HEK293 (cell line): ENCODE measurements at regions not wholly inside any gene's neighbourhood (a gene's known extent, or its start where the extent isn't known, plus 50 kb on each side); places are given as distances from the start of the nearest gene placed in this dataset.
A peak's percentile ranks its signal among the peaks of the same experiment; 100 is the strongest.

ENCODE experiments used
- CTCF ChIA-PET: fragments of 350-600 bp; formaldehyde crosslinking; extraction: SDS; loops from one replicate; lab custom pipeline; 2021; ENCODE audit warnings: antibody characterized with exemption; lab: Yijun Ruan, JAX
- POLR2A ChIA-PET: fragments of 300-600 bp; formaldehyde crosslinking; extraction: SDS; loops from one replicate; lab custom pipeline; 2020; ENCODE audit warnings: antibody characterized with exemption, inconsistent platforms; lab: Yijun Ruan, JAX
- H3K27ac ChIP-seq: fragments of 200-500 bp; sonication (Bioruptor generic); 2 replicates; pipeline ENCODE4 v1.5.1; 2014; ENCODE audit warnings: low read depth, low read length, control low read depth, inconsistent platforms; ENCODE audit errors: extremely low read depth
- H3K36me3 ChIP-seq, 2 experiments: fragments of 200-500 bp in 1 of 2; sonication (Bioruptor generic) in 1 of 2; 1 replicate in 1 of 2; 2 replicates in 1 of 2; pipeline ENCODE4 v1.5.1; 2014 to 2017; ENCODE audit warnings: inconsistent platforms in 2 of 2, low read length in 2 of 2; ENCODE audit not compliant: control insufficient read depth in 2 of 2, insufficient read depth in 1 of 2
- H3K4me1 ChIP-seq: fragments of 200-500 bp; sonication (Bioruptor generic); 2 replicates; pipeline ENCODE4 v1.5.1; 2014; ENCODE audit warnings: mild to moderate bottlenecking, low read length, inconsistent platforms; ENCODE audit not compliant: control insufficient read depth, insufficient read depth
- H3K4me3 ChIP-seq: 2 replicates; pipeline ENCODE4 v1.5.1; 2011; ENCODE audit warnings: low read depth, mild to moderate bottlenecking, control low read depth, low read length, moderate library complexity
- H3K9me3 ChIP-seq: fragments of 200-500 bp; sonication (Bioruptor generic); 2 replicates; pipeline ENCODE4 v1.5.1; 2014; ENCODE audit warnings: low read depth, low read length, inconsistent platforms; ENCODE audit not compliant: control insufficient read depth, insufficient read depth
- AEBP2 ChIP-seq: fragments of 450-650 bp; formaldehyde crosslinking; IDR thresholded peaks from 2 replicates; pipeline ENCODE4 v1.5.1; 2016; ENCODE audit warnings: missing biosample characterization, missing genetic modification characterization, borderline replicate concordance
- MZF1 ChIP-seq: fragments of 450-650 bp; formaldehyde crosslinking; IDR thresholded peaks from 2 replicates; pipeline ENCODE4 v1.5.1; 2017; ENCODE audit warnings: missing biosample characterization, missing genetic modification characterization, borderline replicate concordance
- OSR2 ChIP-seq: fragments of 450-650 bp; formaldehyde crosslinking; IDR thresholded peaks from 2 replicates; pipeline ENCODE4 v1.5.1; 2016; ENCODE audit warnings: missing biosample characterization, missing genetic modification characterization
- PRDM1 ChIP-seq: fragments of 450-650 bp; formaldehyde crosslinking; IDR thresholded peaks from 2 replicates; pipeline ENCODE4; 2016; ENCODE audit warnings: missing biosample characterization, missing genetic modification characterization
- SETDB1 ChIP-seq: IDR thresholded peaks from one replicate; pipeline ENCODE4 v1.6.1; 2017; ENCODE audit warnings: mild to moderate bottlenecking, low read length, moderate library complexity, mixed read lengths; ENCODE audit not compliant: insufficient read length
- TCF7L2 ChIP-seq: IDR thresholded peaks from 2 replicates; pipeline ENCODE4 v1.6.1; 2011; ENCODE audit warnings: low read depth, mild to moderate bottlenecking, inconsistent platforms, low read length, moderate library complexity, borderline replicate concordance
- ZBTB10 ChIP-seq: fragments of 450-650 bp; formaldehyde crosslinking; IDR thresholded peaks from 2 replicates; pipeline ENCODE4 v1.5.1; 2016; ENCODE audit warnings: missing biosample characterization, missing genetic modification characterization
- ZBTB21 ChIP-seq: fragments of 450-650 bp; formaldehyde crosslinking; IDR thresholded peaks from 2 replicates; pipeline ENCODE4 v1.5.1; 2017; ENCODE audit warnings: missing biosample characterization, missing genetic modification characterization
- ZBTB6 ChIP-seq: fragments of 450-650 bp; formaldehyde crosslinking; IDR thresholded peaks from 2 replicates; pipeline ENCODE4 v1.5.1; 2017; ENCODE audit warnings: missing biosample characterization, missing genetic modification characterization
- ZNF248 ChIP-seq: fragments of 450-650 bp; formaldehyde crosslinking; IDR thresholded peaks from 2 replicates; pipeline ENCODE4 v1.5.1; 2017; ENCODE audit warnings: missing biosample characterization, missing genetic modification characterization
- ZNF266 ChIP-seq: fragments of 450-650 bp; formaldehyde crosslinking; IDR thresholded peaks from 2 replicates; pipeline ENCODE4 v1.5.1; 2016; ENCODE audit warnings: missing biosample characterization, missing genetic modification characterization, low read depth
- ZNF426 ChIP-seq: fragments of 450-650 bp; formaldehyde crosslinking; IDR thresholded peaks from 2 replicates; pipeline ENCODE4 v1.5.1; 2017; ENCODE audit warnings: missing biosample characterization, missing genetic modification characterization, mild to moderate bottlenecking, inconsistent platforms, moderate library complexity
- ZNF433 ChIP-seq: fragments of 450-650 bp; formaldehyde crosslinking; IDR thresholded peaks from 2 replicates; pipeline ENCODE4 v1.5.1; 2016; ENCODE audit warnings: missing biosample characterization, missing genetic modification characterization, low read depth
- ZNF521 ChIP-seq: fragments of 450-650 bp; formaldehyde crosslinking; IDR thresholded peaks from 2 replicates; pipeline ENCODE4 v1.5.1; 2017; ENCODE audit warnings: missing biosample characterization, mild to moderate bottlenecking, missing genetic modification characterization
- ZNF76 ChIP-seq: fragments of 450-650 bp; formaldehyde crosslinking; IDR thresholded peaks from 2 replicates; pipeline ENCODE4; 2016; ENCODE audit warnings: low read depth, missing biosample characterization, missing genetic modification characterization, borderline replicate concordance
- ZNF768 ChIP-seq: fragments of 450-650 bp; formaldehyde crosslinking; IDR thresholded peaks from 2 replicates; pipeline ENCODE4 v1.5.1; 2018; ENCODE audit warnings: missing biosample characterization, mild to moderate bottlenecking, missing genetic modification characterization
- ZNF843 ChIP-seq: fragments of 450-650 bp; formaldehyde crosslinking; IDR thresholded peaks from 2 replicates; pipeline ENCODE4 v1.5.1; 2016; ENCODE audit warnings: missing biosample characterization, missing genetic modification characterization
- ZXDB ChIP-seq: fragments of 450-650 bp; formaldehyde crosslinking; IDR thresholded peaks from 2 replicates; pipeline ENCODE4 v1.5.1; 2016; ENCODE audit warnings: missing biosample characterization, missing genetic modification characterization
- TF ChIP-seq, protein P1 (sequence below): fragments of 450-650 bp; formaldehyde crosslinking; IDR thresholded peaks from 2 replicates; pipeline ENCODE4 v1.5.1; 2016; ENCODE audit warnings: missing biosample characterization, missing genetic modification characterization
- TF ChIP-seq, protein P2 (sequence below): fragments of 450-650 bp; formaldehyde crosslinking; IDR thresholded peaks from 2 replicates; pipeline ENCODE4 v1.5.1; 2017; ENCODE audit warnings: missing biosample characterization, missing genetic modification characterization
- TF ChIP-seq, protein P3 (sequence below): fragments of 450-650 bp; formaldehyde crosslinking; IDR thresholded peaks from 2 replicates; pipeline ENCODE4 v1.5.1; 2016; ENCODE audit warnings: missing biosample characterization, missing genetic modification characterization

DNA sequence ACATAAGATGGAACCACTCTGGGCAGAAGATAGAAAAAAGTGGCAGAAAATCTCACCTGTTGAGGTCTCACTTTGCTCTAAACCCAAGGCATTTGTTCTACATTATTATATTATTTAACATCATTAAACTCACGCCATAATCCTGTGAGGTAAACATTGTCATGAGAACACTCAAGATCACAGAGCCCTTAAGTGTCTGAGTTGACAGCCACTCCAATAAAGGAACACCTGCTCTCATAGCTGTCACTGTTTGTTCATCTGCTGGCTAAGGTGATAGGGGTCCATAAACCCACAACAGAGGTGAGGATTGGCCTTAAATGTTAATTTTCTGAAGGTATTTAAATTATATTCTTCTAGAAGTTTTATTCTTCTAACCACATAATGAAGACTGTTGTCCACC lies 439.7 kb downstream of the RIT2 start:
- POLR2A ChIA-PET = no interaction called here
- CTCF ChIA-PET = no interaction called here
- Histone ChIP-seq H3K4me1 (peaks cover 4% of the 10 kb centered on the region; the same call in 1 of the 2 replicates), H3K9me3 (no peaks in the 10 kb centered on the region)
- TF ChIP-seq ZNF266 (tag by site-specific recombination) (no peak), ZNF768 (tag by site-specific recombination) (no peak), MZF1 (tag by site-specific recombination) (no peak), ZNF248 (tag by site-specific recombination) (no peak), OSR2 (no peak), TCF7L2 (no peak), ZNF76 (no peak), ZXDB (tag by site-specific recombination) (no peak), ZNF521 (tag by site-specific recombination) (no peak), ZNF843 (tag by site-specific recombination) (no peak)
- TF ChIP-seq, all 188 proteins: peak for 0
- Histone ChIP-seq H3K27ac (no peak overlapping the region), H3K36me3 (no peaks in the 10 kb centered on the region), H3K4me3 (no peak overlapping the region)

DNA sequence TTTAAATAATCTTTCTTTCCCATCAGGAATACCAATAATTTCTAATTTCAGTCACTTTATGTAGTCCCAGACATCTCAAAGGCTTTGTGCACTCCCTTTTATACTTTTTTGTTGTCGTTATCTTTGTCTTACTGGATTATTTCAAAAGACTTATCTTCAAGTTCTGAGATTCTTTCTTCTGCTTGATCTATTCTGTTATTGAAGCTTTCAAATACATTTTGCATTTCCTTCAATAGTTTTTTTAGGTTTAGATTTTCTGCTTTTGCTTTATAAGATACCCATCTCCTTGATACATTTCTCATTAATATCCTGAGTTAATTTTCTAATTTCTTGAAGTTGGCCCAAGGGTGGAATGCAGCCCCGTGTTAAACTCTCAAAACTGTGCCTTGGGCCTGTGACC lies 432.4 kb downstream of the RIT2 start:
- Histone ChIP-seq H3K9me3 (no peaks in the 10 kb centered on the region), H3K36me3 (no peaks in the 10 kb centered on the region), H3K27ac (no peak overlapping the region), H3K4me1 (no peaks in the 10 kb centered on the region), H3K4me3 (no peak overlapping the region)
- ChIA-PET CTCF (interaction anchor here (0.6 kb wide), 1 partner anchor 16 kb away, joined by 4 read pairs; no protein-coding TSS in a partner anchor), POLR2A (no interaction called here)
- TF ChIP-seq SETDB1 = peak; percentile 46
- TF ChIP-seq, protein P1, sequence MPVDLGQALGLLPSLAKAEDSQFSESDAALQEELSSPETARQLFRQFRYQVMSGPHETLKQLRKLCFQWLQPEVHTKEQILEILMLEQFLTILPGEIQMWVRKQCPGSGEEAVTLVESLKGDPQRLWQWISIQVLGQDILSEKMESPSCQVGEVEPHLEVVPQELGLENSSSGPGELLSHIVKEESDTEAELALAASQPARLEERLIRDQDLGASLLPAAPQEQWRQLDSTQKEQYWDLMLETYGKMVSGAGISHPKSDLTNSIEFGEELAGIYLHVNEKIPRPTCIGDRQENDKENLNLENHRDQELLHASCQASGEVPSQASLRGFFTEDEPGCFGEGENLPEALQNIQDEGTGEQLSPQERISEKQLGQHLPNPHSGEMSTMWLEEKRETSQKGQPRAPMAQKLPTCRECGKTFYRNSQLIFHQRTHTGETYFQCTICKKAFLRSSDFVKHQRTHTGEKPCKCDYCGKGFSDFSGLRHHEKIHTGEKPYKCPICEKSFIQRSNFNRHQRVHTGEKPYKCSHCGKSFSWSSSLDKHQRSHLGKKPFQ (tag by site-specific recombination) = no peak

DNA sequence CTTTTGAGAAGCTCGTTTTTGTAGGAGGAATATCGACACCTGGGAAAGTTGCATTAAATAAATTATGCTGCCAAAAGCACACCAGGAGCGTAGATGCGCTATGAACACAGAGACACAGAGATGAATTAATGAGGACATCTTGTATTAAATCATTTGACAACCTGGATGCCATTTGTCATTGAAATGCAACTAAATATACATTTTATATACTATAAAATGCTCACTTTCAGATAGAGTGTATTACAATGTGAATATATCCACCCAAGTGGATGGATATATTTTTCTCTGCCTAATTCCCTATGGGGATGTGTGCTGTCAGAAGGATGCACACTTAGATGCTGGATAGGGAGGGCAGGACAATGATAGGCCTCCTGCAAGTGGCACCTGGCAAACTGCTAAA lies 426.2 kb downstream of the RIT2 start:
- no peaks in the 10 kb centered on the region for H3K36me3 ChIP-seq
- no peaks in the 10 kb centered on the region for H3K4me1 ChIP-seq
- ChIA-PET CTCF (no interaction called here), POLR2A (no interaction called here)
- H3K27ac ChIP-seq = no peak overlapping the region
- no peaks in the 10 kb centered on the region for H3K9me3 ChIP-seq
- H3K4me3 ChIP-seq = no peak overlapping the region
- TF ChIP-seq ZNF426 (tag by site-specific recombination) = no peak
- TF ChIP-seq AEBP2 (tag by site-specific recombination) = no peak
- TF ChIP-seq, protein P2, sequence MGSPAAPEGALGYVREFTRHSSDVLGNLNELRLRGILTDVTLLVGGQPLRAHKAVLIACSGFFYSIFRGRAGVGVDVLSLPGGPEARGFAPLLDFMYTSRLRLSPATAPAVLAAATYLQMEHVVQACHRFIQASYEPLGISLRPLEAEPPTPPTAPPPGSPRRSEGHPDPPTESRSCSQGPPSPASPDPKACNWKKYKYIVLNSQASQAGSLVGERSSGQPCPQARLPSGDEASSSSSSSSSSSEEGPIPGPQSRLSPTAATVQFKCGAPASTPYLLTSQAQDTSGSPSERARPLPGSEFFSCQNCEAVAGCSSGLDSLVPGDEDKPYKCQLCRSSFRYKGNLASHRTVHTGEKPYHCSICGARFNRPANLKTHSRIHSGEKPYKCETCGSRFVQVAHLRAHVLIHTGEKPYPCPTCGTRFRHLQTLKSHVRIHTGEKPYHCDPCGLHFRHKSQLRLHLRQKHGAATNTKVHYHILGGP (tag by site-specific recombination) = no peak
- TF ChIP-seq, protein P3, sequence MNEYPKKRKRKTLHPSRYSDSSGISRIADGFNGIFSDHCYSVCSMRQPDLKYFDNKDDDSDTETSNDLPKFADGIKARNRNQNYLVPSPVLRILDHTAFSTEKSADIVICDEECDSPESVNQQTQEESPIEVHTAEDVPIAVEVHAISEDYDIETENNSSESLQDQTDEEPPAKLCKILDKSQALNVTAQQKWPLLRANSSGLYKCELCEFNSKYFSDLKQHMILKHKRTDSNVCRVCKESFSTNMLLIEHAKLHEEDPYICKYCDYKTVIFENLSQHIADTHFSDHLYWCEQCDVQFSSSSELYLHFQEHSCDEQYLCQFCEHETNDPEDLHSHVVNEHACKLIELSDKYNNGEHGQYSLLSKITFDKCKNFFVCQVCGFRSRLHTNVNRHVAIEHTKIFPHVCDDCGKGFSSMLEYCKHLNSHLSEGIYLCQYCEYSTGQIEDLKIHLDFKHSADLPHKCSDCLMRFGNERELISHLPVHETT (tag by site-specific recombination) = no peak
- TF ChIP-seq ZBTB6 (tag by site-specific recombination) = no peak
- no peak for TF ChIP-seq ZBTB10 (tag by site-specific recombination)
- no peak for TF ChIP-seq ZNF433 (tag by site-specific recombination)
- TF ChIP-seq ZBTB21 (tag by site-specific recombination) = no peak
- TF ChIP-seq PRDM1 = no peak
